HEK293T (cell line): ENCODE measurements at regions not wholly inside any gene's neighbourhood (a gene's known extent, or its start where the extent isn't known, plus 50 kb on each side); places are given as distances from the start of the nearest gene placed in this dataset.

ENCODE experiments used
- BHLHE40 ChIP-seq: fragments of 450-650 bp; IDR thresholded peaks from 2 replicates; pipeline ENCODE4 v1.6.1; 2016; ENCODE audit warnings: mild to moderate bottlenecking, moderate library complexity, borderline replicate concordance
- CTBP1 ChIP-seq: fragments of 450-650 bp; IDR thresholded peaks from 2 replicates; pipeline ENCODE4 v1.6.1; 2016; ENCODE audit warnings: borderline replicate concordance
- HDGF ChIP-seq: fragments of 450-650 bp; IDR thresholded peaks from 2 replicates; pipeline ENCODE4 v1.6.1; 2017; ENCODE audit warnings: antibody characterized with exemption, borderline replicate concordance
- SP1 ChIP-seq: fragments of 450-650 bp; IDR thresholded peaks from 2 replicates; pipeline ENCODE4 v1.6.1; 2017
- SUZ12 ChIP-seq: fragments of 450-650 bp; IDR thresholded peaks from 2 replicates; pipeline ENCODE4 v1.6.1; 2016; ENCODE audit warnings: mild to moderate bottlenecking

- TF ChIP-seq SUZ12 (no peak), CTBP1 (no peak), BHLHE40 (no peak), SP1 (no peak), HDGF (no peak)
Measured at GRCh38 chr5:174829511-174829864, 105.1 kb downstream of the MSX2 start.
